HG03039 (cell line): ENCODE measurements at regions not wholly inside any gene's neighbourhood (a gene's known extent, or its start where the extent isn't known, plus 50 kb on each side); places are given as distances from the start of the nearest gene placed in this dataset.
"Not testable (repeated sequence)": the region's sequence is repeated elsewhere in the genome, so short reads cannot be mapped to it uniquely, and the experiment has no call there.

ENCODE experiments used
- ATAC-seq: cut with Tn5 transposase; IDR thresholded peaks from one replicate; pipeline ENCODE4 v1.9.1; 2021; ENCODE audit warnings: mild to moderate bottlenecking, moderate library complexity; ENCODE audit not compliant: unreplicated experiment

DNA sequence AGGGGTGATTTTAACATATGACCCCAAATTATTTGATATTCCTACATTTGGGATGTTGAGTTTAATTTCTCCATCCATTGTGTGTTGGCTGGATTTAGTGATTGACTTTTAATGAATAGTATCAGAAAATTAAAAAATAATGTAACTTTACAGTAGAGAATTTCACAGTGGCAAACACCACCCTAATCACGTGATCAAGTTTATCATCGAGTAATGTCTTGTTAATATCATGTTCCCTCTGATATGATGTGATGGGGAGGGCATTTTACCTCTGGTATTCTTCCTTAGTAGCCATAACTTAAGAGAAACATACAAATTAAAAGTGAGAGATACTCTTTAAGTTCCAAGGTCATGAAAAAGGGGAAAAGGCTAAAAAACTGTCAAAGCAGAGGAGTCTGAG lies 602.0 kb upstream of the CELF4 start:
- ATAC-seq = no peak

DNA sequence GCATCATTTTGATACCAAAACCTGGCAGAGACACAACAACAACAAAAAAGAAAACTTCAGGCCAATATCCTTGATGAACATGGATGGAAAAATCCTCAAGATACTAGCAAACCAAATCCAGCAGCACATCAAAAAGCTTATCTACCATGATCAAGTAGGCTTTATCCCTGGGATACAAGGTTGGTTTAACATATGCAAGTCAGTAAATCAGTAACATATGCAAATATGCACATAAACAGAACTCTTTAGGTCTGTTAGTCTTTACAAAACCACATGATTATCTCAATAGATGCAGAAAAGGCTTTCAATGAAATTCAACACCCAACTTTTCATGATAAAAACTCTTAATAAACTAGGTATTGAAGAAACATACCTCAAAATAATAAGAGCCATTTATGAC lies 587.5 kb upstream of the CELF4 start:
- not testable (repeated sequence) for ATAC-seq

DNA sequence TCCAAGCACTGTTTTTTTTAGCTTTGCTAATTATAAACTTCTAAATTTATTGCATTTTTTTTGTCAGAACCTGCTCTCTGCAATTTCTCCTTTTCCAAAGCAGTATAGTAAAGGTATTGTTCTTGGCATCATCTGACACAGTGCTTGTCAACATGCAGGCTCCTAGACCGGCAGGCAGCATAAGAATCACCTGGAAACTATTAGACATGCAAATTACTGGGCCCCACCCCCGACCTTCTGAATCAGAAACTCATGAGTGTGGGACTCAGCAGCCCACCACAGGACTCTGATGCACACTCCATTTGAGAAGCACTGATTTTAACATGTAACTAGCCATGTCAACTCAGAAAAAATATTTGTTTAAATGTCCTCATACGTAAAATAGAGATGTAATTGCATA lies 551.1 kb upstream of the CELF4 start:
- ATAC-seq = no peak

DNA sequence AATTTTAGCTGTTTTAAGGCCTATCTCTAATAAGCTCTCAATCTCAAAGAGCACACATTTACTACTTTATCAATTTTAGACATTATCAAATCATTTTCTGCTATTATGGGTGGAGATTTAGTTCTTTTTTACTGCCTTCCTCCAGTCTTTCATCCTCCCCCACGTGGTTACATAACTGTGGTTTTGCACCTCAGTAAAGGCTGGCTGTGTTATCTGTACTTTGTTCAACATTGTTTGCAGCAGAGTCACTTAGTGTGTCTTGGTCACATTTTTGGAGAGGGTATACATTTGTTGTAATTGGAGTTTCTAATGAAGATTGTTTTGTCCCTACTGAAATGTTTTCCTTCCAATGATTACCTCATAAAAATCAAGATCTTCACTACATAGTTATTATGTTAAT lies 549.6 kb upstream of the CELF4 start:
- ATAC-seq = no peak

DNA sequence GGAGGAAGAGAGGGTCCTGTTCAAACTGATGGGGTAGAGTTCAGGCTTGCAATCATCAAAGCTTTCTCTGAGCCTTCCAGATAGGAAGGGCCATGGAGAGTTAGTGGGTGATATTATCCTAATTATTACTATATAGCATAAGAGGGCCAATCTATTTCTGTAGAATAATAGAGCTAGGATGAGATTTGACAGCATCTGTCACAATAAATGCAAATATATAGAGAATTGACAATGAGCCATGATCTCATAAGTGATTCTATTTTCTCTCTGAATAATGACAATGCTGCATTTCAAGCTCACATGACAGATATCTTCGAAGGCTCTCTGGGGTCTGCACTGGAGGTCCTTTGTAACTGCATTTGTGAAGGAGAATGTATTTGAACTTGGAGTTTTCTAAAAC lies 521.9 kb upstream of the CELF4 start:
- no peak for ATAC-seq

DNA sequence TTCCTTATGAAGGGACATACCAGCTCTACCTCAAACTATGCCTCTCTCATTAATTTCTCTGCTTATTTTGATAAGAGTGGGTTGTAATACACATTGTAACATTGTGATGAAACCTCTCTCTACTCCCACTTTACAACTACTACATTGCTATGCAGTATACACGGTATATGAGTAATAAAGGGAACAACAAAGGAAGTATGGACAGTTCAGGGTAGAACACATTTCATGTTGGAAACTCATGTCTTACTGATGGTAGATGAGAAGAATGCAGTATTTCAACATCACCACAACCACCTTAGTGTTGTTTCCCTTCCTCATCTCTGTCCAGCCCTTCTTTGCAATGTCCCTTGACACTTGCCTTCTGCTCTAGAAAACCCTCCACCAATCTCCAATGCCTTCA lies 515.9 kb upstream of the CELF4 start:
- ATAC-seq = no peak

DNA sequence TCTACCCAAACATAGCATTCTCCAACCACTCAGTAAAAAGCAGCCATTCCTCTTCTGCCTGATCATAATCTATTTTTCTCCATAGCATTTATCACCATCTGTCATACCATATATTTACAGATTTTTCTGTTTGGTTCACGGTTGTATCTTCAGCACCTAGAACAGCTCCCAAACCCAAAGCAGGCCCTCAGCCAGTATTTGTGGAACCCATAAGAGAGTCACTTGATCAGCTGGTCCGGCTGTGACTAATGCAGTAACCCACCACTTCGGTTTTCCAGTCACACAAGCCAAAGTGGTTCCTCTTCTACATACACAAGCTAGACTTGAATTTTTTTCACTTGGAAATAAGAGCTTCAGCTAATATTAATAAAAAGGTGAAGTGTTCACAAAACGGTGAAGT lies 511.6 kb upstream of the CELF4 start:
- no peak for ATAC-seq

DNA sequence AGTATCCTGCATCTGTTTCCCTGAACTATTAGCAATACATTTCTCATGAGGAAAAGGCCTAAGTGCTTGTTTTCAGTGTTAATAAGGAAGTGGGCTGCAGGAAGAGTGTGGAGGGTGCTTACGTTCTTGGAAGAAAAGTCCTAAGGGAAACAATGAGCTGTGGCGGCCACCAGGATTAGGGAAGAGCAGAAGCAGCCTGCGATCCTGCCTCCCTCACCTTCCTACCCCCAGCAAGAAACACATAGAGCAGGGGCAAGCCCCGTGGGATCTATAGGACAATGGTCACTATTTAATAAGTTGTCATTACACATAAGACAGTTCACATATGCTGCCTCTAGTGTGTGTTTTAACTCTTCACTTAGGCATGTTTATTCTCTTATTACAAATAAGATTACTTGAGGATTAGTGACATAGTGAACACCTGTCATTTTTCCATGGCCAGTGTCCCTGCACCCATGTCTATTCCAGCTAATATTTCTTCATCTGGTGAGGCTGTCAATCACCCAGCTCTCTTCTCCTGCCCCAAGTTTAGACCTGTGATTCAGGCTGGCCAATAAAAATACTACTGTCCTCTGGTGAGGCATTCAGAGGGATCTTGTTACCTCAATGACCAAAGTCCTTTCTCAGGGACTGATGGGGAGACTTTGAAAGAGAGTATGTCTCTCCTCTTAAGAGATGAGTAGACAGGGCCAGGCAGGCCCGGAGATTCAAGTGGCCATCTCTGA lies 510.9 kb upstream of the CELF4 start:
- no peak for ATAC-seq

DNA sequence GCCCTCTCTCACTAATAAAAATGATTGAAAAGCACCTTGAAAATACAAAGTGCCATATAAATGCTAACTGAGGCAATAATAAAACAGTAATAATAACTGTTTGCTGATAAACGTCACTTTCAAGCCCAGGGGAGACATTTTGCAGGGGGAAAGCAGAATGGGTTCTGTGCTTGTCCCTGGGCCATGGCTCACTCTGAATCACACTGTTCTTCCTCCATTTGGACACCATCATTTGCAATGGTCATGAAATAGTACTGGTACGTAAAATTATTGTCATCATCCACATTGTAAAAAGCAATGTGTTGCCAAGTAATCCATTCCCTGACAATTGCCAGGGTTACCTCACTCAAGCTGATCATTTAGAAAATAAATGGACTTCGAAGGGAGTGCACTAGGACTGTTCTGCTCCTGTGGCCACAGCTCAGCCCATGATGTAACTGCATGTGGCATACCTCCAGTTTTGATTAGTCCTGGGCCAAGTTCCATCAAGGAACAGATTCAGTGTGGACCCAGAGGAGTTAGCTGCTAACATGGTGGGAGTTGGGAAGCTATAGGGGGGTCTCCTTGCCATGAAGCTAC lies 508.8 kb upstream of the CELF4 start:
- ATAC-seq = no peak

DNA sequence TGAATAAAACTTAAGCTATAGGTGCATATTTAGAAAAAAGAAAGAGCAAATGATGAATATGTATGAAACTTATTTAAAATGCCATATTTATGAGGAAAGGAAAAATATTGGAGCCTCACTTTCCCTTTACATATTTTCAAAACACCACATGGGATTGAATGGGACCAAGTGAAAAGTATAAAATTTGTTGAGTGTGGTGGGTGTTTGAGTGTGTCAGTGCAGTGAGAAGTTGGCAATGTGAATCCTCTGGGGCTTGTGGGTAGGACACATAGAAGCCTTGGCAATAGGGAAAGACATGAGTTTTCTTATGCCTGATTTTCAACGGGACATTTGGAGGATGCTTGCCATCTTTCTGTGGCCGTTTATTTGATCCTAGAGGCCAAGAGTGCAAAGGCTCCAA lies 502.2 kb upstream of the CELF4 start:
- no peak for ATAC-seq

DNA sequence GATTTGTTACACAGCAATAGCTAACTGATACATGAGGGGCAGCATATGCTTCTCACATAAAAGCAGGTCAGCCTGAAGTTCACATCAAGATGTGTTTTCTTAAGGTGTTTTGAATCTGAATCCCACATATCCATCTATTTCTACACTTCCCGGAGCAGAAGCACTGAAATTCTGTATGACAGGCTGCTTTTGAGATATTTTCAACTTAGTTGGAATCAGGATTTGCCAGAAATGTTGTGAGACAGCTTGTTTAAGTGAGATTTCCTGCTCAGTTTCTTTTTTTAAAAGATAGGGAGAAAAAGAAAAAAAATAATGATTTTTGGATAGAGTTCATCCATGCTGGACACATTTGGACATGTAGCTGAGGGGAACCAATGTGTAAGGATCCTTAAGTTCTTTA lies 501.5 kb upstream of the CELF4 start:
- no peak for ATAC-seq

DNA sequence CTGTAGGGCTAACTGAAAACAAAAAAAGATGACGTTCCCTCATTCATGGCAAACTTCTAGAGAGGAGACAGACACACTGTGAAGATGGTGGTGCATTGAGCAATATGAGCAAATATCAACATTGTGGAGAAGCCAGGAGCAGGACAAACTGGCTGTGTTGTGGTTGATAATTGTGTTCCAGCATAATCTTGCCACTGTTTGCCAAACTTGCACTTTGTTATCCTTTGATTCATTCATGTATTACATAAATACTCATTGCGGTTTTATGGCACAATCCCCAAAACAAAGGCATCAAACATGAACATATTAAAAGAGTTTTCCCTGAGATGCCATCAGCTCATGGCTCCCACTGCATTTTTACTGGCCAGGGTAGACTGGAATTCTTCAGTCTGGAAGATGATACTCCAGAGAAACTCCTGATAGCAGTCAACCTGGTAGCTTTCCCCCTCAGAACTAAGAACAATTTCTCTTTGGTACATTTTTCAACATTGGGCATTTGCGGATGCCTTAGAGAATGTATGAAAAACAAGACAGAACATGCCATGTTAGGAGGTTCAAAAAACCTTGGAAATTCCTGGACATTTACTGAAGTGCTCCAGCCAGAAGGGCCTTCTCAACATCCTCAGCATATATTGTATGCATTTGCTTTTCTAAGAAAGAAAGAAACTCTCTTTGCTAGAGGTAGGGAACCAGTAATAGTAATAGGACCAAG lies 487.4 kb upstream of the CELF4 start:
- ATAC-seq = no peak

DNA sequence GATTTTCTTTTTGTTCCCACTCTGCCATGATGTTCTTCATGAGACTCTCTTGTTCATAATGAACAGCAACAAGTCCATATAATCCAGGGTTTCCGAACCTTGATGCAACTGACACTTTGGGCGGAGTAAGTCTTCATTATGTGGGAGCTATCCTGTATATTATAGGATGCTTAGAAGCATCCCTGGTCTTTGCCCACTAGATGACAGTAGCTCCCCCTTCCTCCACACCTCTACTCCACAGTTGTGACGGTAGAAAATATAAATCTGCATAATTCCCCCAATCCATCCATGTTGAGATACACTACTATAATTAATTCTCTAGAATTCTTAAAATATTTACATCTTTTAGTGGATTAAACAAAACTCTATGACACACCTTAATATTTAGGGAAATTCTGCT lies 482.2 kb upstream of the CELF4 start:
- ATAC-seq = no peak

DNA sequence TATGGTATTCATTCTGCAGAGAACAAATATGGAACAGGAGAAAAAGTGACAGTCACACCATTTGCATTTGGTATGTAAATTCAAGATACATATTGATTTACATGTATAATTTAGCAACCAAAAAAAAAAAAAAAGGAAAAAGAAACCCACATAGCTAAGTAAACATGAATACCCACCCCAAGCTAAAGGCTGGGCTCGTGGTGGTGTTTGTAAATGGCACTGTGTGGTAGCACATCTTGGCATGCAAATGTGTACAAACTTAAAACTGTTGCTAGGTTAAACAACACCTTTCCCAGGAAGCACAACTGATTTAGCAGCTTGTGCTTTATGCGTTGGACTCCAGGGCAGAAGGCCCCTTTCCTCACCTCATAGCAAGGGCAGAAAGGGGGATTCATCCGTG lies 481.1 kb upstream of the CELF4 start:
- ATAC-seq = no peak

DNA sequence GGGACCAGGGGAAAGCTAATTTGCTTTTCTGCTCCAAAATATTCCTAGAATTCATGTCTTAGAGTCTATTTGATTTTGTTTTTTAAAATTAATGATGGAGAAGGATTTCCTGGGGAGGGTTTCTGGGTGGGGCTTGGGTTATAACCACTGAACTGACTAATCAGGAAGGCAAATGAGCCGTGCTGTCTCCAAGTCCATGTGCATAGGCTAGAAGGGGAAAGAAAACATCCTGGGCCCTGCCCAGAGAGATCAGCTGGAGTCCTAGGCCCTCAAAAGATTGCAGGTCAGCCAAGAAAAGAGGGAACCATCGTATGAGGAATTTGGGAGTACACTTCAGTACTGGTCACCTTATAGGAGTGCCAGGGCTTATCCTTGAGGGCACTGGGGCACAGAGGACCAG lies 480.2 kb upstream of the CELF4 start:
- no peak for ATAC-seq

DNA sequence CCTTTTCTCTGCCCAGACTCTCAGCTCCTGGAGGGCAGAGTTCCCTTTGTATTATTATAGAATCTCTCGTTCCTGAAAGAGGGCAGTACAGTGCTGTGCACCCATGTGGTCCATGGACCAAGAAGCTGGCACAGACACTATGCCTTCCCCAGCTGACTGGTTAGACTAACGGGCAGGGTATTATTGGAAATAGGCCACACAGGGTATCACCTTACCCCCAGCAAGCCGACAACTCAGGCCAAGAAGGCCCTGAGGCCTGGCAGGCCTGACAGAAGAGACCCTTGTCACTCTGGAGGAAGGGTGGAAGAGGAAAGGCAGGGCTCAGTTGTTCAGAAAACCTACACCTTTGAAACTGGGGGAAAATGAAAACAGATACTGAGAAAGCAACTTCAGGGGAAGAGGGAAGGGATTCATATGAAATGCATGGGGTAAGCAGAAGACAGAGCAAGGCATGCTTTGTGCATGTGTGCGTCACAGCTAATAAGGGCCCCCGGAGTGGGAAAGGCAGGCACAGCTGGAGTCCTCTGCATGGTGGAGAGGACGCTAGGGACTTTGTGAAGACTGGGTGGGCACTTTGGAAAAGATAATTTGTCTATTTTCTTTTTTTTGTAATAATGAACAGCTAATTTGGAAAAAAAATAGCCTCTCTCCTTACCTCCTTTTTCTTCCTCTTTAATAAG lies 476.8 kb upstream of the CELF4 start:
- no peak for ATAC-seq

DNA sequence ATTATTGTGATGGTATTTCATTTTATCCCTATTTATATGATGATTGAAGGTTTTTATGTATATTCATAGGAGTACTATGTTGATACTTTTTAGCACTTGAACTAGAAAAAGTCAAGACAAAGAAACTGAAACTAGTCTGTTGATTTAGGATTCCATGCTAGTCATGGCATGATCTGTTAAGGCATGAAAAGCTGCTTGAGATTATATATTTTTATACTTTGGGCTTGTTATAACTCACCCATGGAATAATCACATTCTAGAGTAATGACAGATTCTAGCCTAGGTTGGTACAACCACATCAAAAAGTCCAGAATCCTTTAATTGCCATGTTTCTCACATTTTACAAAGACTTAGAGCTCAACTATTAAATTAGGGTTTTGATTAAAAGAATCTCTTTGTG lies 472.6 kb upstream of the CELF4 start:
- ATAC-seq = no peak

DNA sequence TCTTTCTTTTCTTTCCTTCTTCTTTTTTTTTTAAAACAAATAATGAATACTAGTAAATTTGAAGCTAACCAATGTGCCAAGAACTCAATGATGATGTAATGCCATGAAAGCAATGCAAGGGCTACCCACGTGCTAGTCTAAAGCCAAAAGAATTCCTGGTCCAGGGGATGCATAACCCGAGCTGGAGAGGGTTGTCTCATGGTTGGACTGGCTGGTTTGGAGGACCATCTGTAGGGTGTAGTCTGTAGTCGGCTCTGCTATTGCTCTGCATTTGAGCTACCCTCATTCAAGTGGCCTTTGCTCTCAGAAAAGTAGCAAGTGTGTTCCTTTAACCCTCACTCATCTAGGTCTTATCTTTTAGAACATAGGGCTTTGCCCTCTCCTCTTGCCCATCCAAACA lies 469.6 kb upstream of the CELF4 start:
- ATAC-seq = no peak

DNA sequence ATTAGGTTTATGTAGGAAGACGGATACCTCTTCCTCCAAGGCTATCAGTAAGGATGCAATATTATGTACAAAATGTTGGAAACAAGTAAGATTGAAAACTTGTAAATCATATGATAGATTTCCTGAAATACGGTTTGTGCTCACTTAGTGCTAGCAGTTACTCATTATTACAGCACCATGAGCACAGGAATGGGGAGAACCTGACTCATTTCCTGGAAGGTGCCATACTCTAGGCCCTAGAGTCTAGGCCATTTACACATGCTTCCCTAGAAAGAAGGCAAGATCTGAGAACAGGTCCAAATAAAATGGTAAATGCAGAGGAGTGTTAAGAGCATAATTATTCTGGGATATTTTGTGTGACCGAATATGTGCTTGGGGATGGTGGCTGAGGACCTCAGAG lies 467.7 kb upstream of the CELF4 start:
- ATAC-seq = no peak

DNA sequence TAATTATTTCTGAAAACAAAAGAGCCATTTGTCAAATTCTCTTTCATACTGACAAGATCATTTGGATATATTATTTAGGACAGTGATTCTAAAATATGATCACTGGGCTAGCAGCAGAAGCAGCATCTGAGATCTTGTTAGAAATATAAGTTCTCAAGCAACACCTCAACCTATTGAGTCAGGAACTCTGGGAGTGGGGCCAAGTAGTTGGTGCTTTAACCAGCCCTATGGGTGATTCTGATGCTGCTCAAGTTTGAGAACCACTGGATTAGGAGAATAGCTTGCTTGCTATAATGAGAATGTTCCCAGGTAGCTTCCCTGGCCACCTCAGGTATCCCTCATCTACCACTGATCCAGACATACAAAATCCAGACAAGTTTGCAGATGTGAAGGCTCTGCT lies 466.9 kb upstream of the CELF4 start:
- ATAC-seq = no peak

DNA sequence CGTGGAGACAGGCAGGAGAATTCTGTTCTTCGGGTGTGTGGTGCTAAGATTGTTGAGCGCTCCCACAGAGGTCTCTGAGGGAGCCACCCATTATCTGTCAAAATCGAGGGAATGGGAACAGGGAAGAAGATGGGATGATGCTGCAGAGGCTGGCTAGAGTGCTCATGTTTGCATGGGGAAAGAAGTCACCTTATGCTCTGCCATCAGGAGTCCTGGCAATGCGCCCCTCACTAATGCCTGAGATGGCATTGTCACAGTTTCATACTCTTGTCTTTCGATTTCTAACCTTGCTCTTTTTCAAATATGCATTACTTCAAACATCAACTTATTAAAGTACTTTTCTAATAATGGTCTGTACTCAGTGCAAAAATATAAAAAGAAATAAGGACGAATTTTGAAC lies 463.3 kb upstream of the CELF4 start:
- ATAC-seq = no peak
